ENCODE measurements at regions not wholly inside any gene's neighbourhood (a gene's known extent, or its start where the extent isn't known, plus 50 kb on each side); places are given as distances from the start of the nearest gene placed in this dataset.

- TF ChIP-seq CTCF (IDR thresholded peaks at IDR 0.05; ENCODE audit: extremely low read depth in 1 of 2, insufficient read depth in 1 of 2, low read depth in 1 of 2, low read length in 2 of 2) (no peak), POLR2AphosphoS5 (IDR thresholded peaks at IDR 0.05; ENCODE audit: insufficient read depth, low read depth, low read length) (no peak), EZH2 (IDR thresholded peaks at IDR 0.05; ENCODE audit: borderline replicate concordance, low read depth, low read length, severe bottlenecking) (no peak)
Measured at GRCh38 chr12:34286483-34286882, 264.2 kb downstream of the ALG10 start.
